ENCODE measurements at regions not wholly inside any gene's neighbourhood (a gene's known extent, or its start where the extent isn't known, plus 50 kb on each side); places are given as distances from the start of the nearest gene placed in this dataset.

GRCh38 chr1:56061824-56062223 lies 517.5 kb downstream of the PLPP3 start:
- TF ChIP-seq CTCF (IDR thresholded peaks at IDR 0.05): no peak
- Histone ChIP-seq H3K4me1 (no peaks in the 10 kb centered on the region), H3K36me3 (no peaks in the 10 kb centered on the region), H3K9me3 (no peaks in the 10 kb centered on the region), H3K27ac (no peak overlapping the region), H3K4me3 (no peak overlapping the region), H3K27me3 (no peaks in the 10 kb centered on the region)
- no peak for DNase-seq (ENCODE audit: low spot score)

GRCh38 chr1:56060906-56061305 lies 518.5 kb downstream of the PLPP3 start:
- DNase-seq (ENCODE audit: low spot score): no peak
- Histone ChIP-seq H3K36me3 (no peaks in the 10 kb centered on the region), H3K27me3 (no peaks in the 10 kb centered on the region), H3K4me3 (no peak overlapping the region), H3K9me3 (no peaks in the 10 kb centered on the region), H3K4me1 (no peaks in the 10 kb centered on the region), H3K27ac (no peak overlapping the region)
- no peak for TF ChIP-seq CTCF (IDR thresholded peaks at IDR 0.05)

GRCh38 chr1:56057466-56058405 lies 521.6 kb downstream of the PLPP3 start:
- no peaks in the 10 kb centered on the region for H3K4me1 ChIP-seq
- no peak for DNase-seq (ENCODE audit: low spot score)
- no peaks in the 10 kb centered on the region for H3K27me3 ChIP-seq
- H3K4me3 ChIP-seq: no peak overlapping the region
- no peak overlapping the region for H3K27ac ChIP-seq
- no peak for TF ChIP-seq CTCF (IDR thresholded peaks at IDR 0.05)
- no peaks in the 10 kb centered on the region for H3K36me3 ChIP-seq
- no peaks in the 10 kb centered on the region for H3K9me3 ChIP-seq

GRCh38 chr1:56056438-56057287 lies 522.7 kb downstream of the PLPP3 start:
- no peak overlapping the region for H3K4me3 ChIP-seq
- no peaks in the 10 kb centered on the region for H3K36me3 ChIP-seq
- no peak overlapping the region for H3K27ac ChIP-seq
- DNase-seq (ENCODE audit: low spot score): no peak
- H3K27me3 ChIP-seq: no peaks in the 10 kb centered on the region
- H3K4me1 ChIP-seq: no peaks in the 10 kb centered on the region
- no peaks in the 10 kb centered on the region for H3K9me3 ChIP-seq
- TF ChIP-seq CTCF (IDR thresholded peaks at IDR 0.05): no peak

- H3K27me3 ChIP-seq: no peaks in the 10 kb centered on the region
- no peaks in the 10 kb centered on the region for H3K4me1 ChIP-seq
- H3K36me3 ChIP-seq: no peaks in the 10 kb centered on the region
- no peak overlapping the region for H3K4me3 ChIP-seq
- no peak for TF ChIP-seq CTCF (IDR thresholded peaks at IDR 0.05)
- no peak overlapping the region for H3K27ac ChIP-seq
- peaks cover 0 to 3% of the 10 kb centered on the region in 2 donors for H3K9me3 ChIP-seq
- DNase-seq (ENCODE audit: low spot score): no peak
Measured at GRCh38 chr1:56054959-56055358, 524.4 kb downstream of the PLPP3 start.
